ENCODE measurements at regions not wholly inside any gene's neighbourhood (a gene's known extent, or its start where the extent isn't known, plus 50 kb on each side); places are given as distances from the start of the nearest gene placed in this dataset.

DNA sequence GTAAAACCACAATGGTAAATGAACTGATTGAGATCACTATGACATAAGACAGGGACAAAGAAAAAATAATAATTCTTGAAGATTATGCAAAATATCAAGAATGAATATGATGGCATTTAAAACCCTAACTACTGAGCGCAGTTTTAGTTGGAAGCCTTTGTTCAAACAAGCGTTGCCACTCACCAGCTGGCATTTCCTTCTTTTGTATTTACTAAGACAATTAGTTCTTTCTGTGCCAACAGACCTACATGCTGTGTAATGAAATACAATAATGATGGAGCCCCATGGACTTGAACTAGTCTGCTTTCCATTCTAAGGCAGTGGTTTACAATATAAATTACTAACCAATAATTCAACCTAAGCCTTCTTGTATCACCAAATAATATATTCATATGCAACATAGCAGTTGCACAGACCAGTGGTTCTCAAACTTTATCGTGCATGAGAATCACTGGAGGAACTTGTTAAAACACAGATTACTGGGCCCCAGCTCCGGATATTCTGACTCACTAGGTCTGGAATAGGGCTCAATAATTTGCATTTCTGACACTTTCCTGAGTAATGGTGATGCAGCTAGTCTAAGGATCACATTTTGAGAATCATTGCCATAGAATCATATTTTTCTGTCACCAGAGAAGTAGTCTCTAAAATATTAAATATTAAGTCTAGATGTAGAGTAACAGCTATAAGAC, 196.4 kb upstream of the MAGEB18 start:
- TF ChIP-seq CTCF (IDR thresholded peaks at IDR 0.05): no peak
- no peak for TF ChIP-seq POLR2A (IDR thresholded peaks at IDR 0.05)
- no peak for TF ChIP-seq POLR2AphosphoS5 (IDR thresholded peaks at IDR 0.05)
- no peak for TF ChIP-seq EP300 (IDR thresholded peaks at IDR 0.05)

Data from upper lobe of left lung (tissue), 4 donors.